ENCODE measurements at regions not wholly inside any gene's neighbourhood (a gene's known extent, or its start where the extent isn't known, plus 50 kb on each side); places are given as distances from the start of the nearest gene placed in this dataset.

- TF ChIP-seq EZH2phosphoT487 (IDR thresholded peaks at IDR 0.05; ENCODE audit: borderline replicate concordance) (no peak), CTCF (conservative IDR thresholded peaks at IDR 0.05; ENCODE audit: low read length) (no peak)
These were observed 259.0 kb upstream of the ALG10 start for GRCh38 chr12:33763331-33763730.

Data from Loucy (cell line).